HG02763 (cell line): ENCODE measurements at regions not wholly inside any gene's neighbourhood (a gene's known extent, or its start where the extent isn't known, plus 50 kb on each side); places are given as distances from the start of the nearest gene placed in this dataset.
"Not testable (repeated sequence)": the region's sequence is repeated elsewhere in the genome, so short reads cannot be mapped to it uniquely, and the experiment has no call there.

ENCODE experiments used
- ATAC-seq: cut with Tn5 transposase; IDR thresholded peaks from one replicate; pipeline ENCODE4 v1.9.1; 2021; ENCODE audit warnings: mild to moderate bottlenecking, moderate library complexity; ENCODE audit not compliant: unreplicated experiment

- not testable (repeated sequence) for ATAC-seq
Measured at GRCh38 chr1:189718147-189718795, 759.4 kb downstream of the BRINP3 start.

- no peak for ATAC-seq
Measured at GRCh38 chr1:189726806-189727205, 750.9 kb downstream of the BRINP3 start.

- ATAC-seq, result no peak
Measured at GRCh38 chr1:189751311-189751710, 726.4 kb downstream of the BRINP3 start.

- no peak for ATAC-seq
Measured at GRCh38 chr1:189752461-189752995, 725.1 kb downstream of the BRINP3 start.

- ATAC-seq, result not testable (repeated sequence)
Measured at GRCh38 chr1:189755100-189755499, 722.6 kb downstream of the BRINP3 start.

GRCh38 chr1:189764391-189765320, 713.0 kb downstream of the BRINP3 start:
- ATAC-seq, result no peak

- ATAC-seq, result no peak
Measured at GRCh38 chr1:189769448-189769847, 708.2 kb downstream of the BRINP3 start.

- no peak for ATAC-seq
Measured at GRCh38 chr1:189774721-189775287, 702.9 kb downstream of the BRINP3 start.

- no peak for ATAC-seq
Measured at GRCh38 chr1:189775343-189775742, 702.3 kb downstream of the BRINP3 start.

- ATAC-seq, result no peak
Measured at GRCh38 chr1:189779034-189779433, 698.6 kb downstream of the BRINP3 start.

- ATAC-seq, result no peak
Measured at GRCh38 chr1:189782295-189782694, 695.4 kb downstream of the BRINP3 start.

GRCh38 chr1:189783456-189783855, 694.2 kb downstream of the BRINP3 start:
- ATAC-seq, result no peak

GRCh38 chr1:189786761-189787160, 690.9 kb downstream of the BRINP3 start:
- no peak for ATAC-seq

GRCh38 chr1:189787201-189787600, 690.5 kb downstream of the BRINP3 start:
- ATAC-seq, result no peak

- no peak for ATAC-seq
Measured at GRCh38 chr1:189790335-189790734, 687.3 kb downstream of the BRINP3 start.

GRCh38 chr1:189803364-189803763, 674.3 kb downstream of the BRINP3 start:
- ATAC-seq, result no peak

GRCh38 chr1:189804352-189804751, 673.3 kb downstream of the BRINP3 start:
- ATAC-seq, result no peak

- no peak for ATAC-seq
Measured at GRCh38 chr1:189805735-189806134, 671.9 kb downstream of the BRINP3 start.

- ATAC-seq, result not testable (repeated sequence)
Measured at GRCh38 chr1:189810639-189811038, 667.0 kb downstream of the BRINP3 start.

GRCh38 chr1:189811960-189812359, 665.7 kb downstream of the BRINP3 start:
- no peak for ATAC-seq

- no peak for ATAC-seq
Measured at GRCh38 chr1:189816558-189816957, 661.1 kb downstream of the BRINP3 start.
